ENCODE measurements at regions not wholly inside any gene's neighbourhood (a gene's known extent, or its start where the extent isn't known, plus 50 kb on each side); places are given as distances from the start of the nearest gene placed in this dataset.

- TF ChIP-seq POLR2A (IDR thresholded peaks at IDR 0.05), result no peak
- TF ChIP-seq CTCF (IDR thresholded peaks at IDR 0.05), result no peak
These were observed 258.4 kb downstream of the ELAVL2 start for GRCh38 chr9:23567516-23568165.

Data from lower leg skin (tissue), 3 donors.